22Rv1 (cell line): ENCODE measurements at regions not wholly inside any gene's neighbourhood (a gene's known extent, or its start where the extent isn't known, plus 50 kb on each side); places are given as distances from the start of the nearest gene placed in this dataset.

Experiments
- ZFX ChIP-seq: fragments of 450-650 bp; IDR thresholded peaks from 2 replicates; pipeline ENCODE4 v1.6.1; 2017; ENCODE audit warnings: antibody characterized with exemption, borderline replicate concordance
- TF ChIP-seq, protein P1 (sequence below): fragments of 450-650 bp; IDR thresholded peaks from 2 replicates; pipeline ENCODE4 v1.5.1; 2017; ENCODE audit warnings: mild to moderate bottlenecking

DNA sequence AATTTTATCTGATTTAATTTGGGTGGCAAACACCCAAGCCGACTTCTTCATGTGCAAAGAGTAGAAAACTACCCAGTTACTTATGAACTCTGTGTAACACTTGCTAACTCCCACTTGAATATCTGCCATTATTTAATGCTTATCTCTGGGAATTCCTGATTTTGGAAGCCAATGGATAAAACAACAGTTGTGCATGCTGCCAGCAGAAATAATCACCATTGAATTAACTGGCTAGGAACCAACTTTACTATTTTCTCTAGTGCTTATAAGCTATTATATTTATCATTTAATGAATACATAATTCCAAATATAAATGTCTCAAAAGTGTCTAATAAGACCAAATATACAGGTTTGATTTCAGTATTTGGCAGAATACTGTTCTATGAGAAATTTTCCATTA is 85.7 kb downstream of the IZUMO3 start:
- TF ChIP-seq, protein P1, sequence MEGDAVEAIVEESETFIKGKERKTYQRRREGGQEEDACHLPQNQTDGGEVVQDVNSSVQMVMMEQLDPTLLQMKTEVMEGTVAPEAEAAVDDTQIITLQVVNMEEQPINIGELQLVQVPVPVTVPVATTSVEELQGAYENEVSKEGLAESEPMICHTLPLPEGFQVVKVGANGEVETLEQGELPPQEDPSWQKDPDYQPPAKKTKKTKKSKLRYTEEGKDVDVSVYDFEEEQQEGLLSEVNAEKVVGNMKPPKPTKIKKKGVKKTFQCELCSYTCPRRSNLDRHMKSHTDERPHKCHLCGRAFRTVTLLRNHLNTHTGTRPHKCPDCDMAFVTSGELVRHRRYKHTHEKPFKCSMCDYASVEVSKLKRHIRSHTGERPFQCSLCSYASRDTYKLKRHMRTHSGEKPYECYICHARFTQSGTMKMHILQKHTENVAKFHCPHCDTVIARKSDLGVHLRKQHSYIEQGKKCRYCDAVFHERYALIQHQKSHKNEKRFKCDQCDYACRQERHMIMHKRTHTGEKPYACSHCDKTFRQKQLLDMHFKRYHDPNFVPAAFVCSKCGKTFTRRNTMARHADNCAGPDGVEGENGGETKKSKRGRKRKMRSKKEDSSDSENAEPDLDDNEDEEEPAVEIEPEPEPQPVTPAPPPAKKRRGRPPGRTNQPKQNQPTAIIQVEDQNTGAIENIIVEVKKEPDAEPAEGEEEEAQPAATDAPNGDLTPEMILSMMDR = no peak
- TF ChIP-seq ZFX = no peak
